ENCODE measurements at regions not wholly inside any gene's neighbourhood (a gene's known extent, or its start where the extent isn't known, plus 50 kb on each side); places are given as distances from the start of the nearest gene placed in this dataset.

DNA sequence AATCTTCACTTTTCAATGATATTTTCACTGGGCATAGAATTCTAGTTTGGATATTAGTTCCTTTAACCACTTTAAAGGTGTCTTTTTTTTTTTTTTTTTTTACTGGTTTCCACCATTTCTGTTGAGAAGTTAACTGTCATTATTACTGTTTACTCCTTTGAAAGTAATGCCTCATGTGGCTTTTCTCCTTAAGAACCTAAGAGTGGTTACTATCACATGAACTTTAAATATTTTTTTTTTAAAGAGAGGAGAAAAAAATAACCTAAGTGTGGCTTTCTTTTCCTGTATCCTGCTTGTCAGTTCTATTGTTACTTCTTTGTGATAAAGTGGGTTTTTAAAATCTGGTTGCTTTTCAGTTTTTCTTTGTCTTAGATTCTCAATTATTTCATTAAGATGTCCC, 229.5 kb downstream of the CDH26 start:
- TF ChIP-seq POLR2A (IDR thresholded peaks at IDR 0.05; ENCODE audit: low read length) (no peak), BHLHE40 (IDR thresholded peaks at IDR 0.05; ENCODE audit: low read depth, low read length) (no peak), EP300 (IDR thresholded peaks at IDR 0.05) (no peak), HOXB5 (CRISPR knock-in tag; IDR thresholded peaks at IDR 0.05) (no peak), RARB (CRISPR knock-in tag; IDR thresholded peaks at IDR 0.05) (no peak), JUNB (IDR thresholded peaks at IDR 0.05) (no peak)
- TF ChIP-seq, protein P1, sequence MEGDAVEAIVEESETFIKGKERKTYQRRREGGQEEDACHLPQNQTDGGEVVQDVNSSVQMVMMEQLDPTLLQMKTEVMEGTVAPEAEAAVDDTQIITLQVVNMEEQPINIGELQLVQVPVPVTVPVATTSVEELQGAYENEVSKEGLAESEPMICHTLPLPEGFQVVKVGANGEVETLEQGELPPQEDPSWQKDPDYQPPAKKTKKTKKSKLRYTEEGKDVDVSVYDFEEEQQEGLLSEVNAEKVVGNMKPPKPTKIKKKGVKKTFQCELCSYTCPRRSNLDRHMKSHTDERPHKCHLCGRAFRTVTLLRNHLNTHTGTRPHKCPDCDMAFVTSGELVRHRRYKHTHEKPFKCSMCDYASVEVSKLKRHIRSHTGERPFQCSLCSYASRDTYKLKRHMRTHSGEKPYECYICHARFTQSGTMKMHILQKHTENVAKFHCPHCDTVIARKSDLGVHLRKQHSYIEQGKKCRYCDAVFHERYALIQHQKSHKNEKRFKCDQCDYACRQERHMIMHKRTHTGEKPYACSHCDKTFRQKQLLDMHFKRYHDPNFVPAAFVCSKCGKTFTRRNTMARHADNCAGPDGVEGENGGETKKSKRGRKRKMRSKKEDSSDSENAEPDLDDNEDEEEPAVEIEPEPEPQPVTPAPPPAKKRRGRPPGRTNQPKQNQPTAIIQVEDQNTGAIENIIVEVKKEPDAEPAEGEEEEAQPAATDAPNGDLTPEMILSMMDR (IDR thresholded peaks at IDR 0.05) = no peak
- TF ChIP-seq, protein P2, sequence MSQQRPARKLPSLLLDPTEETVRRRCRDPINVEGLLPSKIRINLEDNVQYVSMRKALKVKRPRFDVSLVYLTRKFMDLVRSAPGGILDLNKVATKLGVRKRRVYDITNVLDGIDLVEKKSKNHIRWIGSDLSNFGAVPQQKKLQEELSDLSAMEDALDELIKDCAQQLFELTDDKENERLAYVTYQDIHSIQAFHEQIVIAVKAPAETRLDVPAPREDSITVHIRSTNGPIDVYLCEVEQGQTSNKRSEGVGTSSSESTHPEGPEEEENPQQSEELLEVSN (IDR thresholded peaks at IDR 0.05; ENCODE audit: borderline replicate concordance, low read depth) = no peak
